ENCODE measurements at regions not wholly inside any gene's neighbourhood (a gene's known extent, or its start where the extent isn't known, plus 50 kb on each side); places are given as distances from the start of the nearest gene placed in this dataset.
"Not testable (repeated sequence)": the region's sequence is repeated elsewhere in the genome, so short reads cannot be mapped to it uniquely, and the experiment has no call there.

GRCh38 chr6:84871925-84872324 is 107.5 kb upstream of the TBX18 start:
- Mint-ChIP-seq H3K36me3 (ENCODE audit: insufficient read depth) (no peaks in the 10 kb centered on the region), H3K9me3 (peaks cover 16% of the 10 kb centered on the region), H3K27ac (ENCODE audit: low read depth) (no peak overlapping the region), H3K27me3 (no peaks in the 10 kb centered on the region), H3K4me3 (no peak overlapping the region), H3K4me1 (no peaks in the 10 kb centered on the region)
- ATAC-seq (replicated peaks; ENCODE audit: extremely low read depth, poor library complexity, severe bottlenecking) (no peak), DNase-seq (ENCODE audit: low spot score in 2 of 2) (no peak)

- ATAC-seq (replicated peaks; ENCODE audit: extremely low read depth, poor library complexity, severe bottlenecking), result no peak
- Mint-ChIP-seq H3K36me3 (ENCODE audit: insufficient read depth) (no peaks in the 10 kb centered on the region), H3K27me3 (no peaks in the 10 kb centered on the region), H3K4me3 (no peak overlapping the region), H3K4me1 (no peaks in the 10 kb centered on the region), H3K27ac (ENCODE audit: low read depth) (no peak overlapping the region), H3K9me3 (peaks cover 10% of the 10 kb centered on the region)
- DNase-seq (ENCODE audit: low spot score in 2 of 2), result no peak
Measured at GRCh38 chr6:84870672-84871071, 106.3 kb upstream of the TBX18 start.

- no peaks in the 10 kb centered on the region for H3K27me3 Mint-ChIP-seq
- H3K9me3 Mint-ChIP-seq, result peaks cover 10% of the 10 kb centered on the region
- no peak overlapping the region for H3K27ac Mint-ChIP-seq (ENCODE audit: low read depth)
- no peaks in the 10 kb centered on the region for H3K4me1 Mint-ChIP-seq
- ATAC-seq (replicated peaks; ENCODE audit: extremely low read depth, poor library complexity, severe bottlenecking) (no peak), DNase-seq (ENCODE audit: low spot score in 2 of 2) (no peak)
- H3K36me3 Mint-ChIP-seq (ENCODE audit: insufficient read depth), result no peaks in the 10 kb centered on the region
- no peak overlapping the region for H3K4me3 Mint-ChIP-seq
Measured at GRCh38 chr6:84868149-84868548, 103.8 kb upstream of the TBX18 start.

DNA sequence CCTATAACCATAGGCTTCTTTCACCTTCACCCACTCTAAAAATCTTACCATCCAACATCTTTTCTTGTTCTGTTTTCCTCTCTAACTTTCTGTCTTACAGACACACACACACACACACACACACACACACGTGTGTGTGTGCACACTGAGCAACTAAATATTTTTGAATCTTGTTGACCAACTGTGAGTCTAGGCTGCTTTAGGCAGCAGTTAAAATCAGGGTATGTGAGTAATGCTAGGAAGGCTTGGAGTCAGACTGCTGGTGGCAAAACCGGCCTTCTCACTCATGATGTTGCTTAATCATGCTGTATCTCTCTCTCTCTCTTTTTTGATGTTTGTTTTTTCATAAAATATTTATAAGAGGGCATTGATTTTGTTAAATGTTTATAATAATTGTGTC is 103.1 kb upstream of the TBX18 start:
- Mint-ChIP-seq H3K27me3 (no peaks in the 10 kb centered on the region), H3K4me3 (no peak overlapping the region), H3K9me3 (peaks cover 10% of the 10 kb centered on the region), H3K27ac (ENCODE audit: low read depth) (no peak overlapping the region), H3K36me3 (ENCODE audit: insufficient read depth) (no peaks in the 10 kb centered on the region), H3K4me1 (no peaks in the 10 kb centered on the region)
- ATAC-seq (replicated peaks; ENCODE audit: extremely low read depth, poor library complexity, severe bottlenecking), result no peak
- no peak for DNase-seq (ENCODE audit: low spot score in 2 of 2)

DNA sequence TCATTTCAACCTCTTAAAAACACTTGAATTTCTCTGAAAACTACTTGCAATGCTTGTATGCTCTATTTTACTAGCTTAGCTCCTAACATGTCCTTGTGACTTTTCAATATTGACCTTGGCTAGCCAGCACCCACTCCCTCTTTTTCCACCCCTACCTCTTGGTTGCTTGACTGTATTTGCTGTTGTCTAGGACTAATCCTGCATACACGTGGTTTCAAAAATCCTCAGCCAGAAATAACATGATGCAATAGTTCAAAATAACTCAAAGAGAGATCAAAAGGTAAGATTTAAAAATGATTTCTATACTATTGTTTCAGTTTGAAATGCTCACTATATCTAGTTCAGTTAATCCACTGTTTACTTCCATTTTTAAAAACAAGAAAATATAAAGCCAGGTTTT is 102.3 kb upstream of the TBX18 start:
- H3K27ac Mint-ChIP-seq (ENCODE audit: low read depth), result no peak overlapping the region
- H3K9me3 Mint-ChIP-seq, result peaks cover 6% of the 10 kb centered on the region
- no peaks in the 10 kb centered on the region for H3K27me3 Mint-ChIP-seq
- DNase-seq (ENCODE audit: low spot score in 2 of 2), result no peak
- ATAC-seq (replicated peaks; ENCODE audit: extremely low read depth, poor library complexity, severe bottlenecking), result no peak
- no peaks in the 10 kb centered on the region for H3K36me3 Mint-ChIP-seq (ENCODE audit: insufficient read depth)
- H3K4me3 Mint-ChIP-seq, result no peak overlapping the region
- H3K4me1 Mint-ChIP-seq, result no peaks in the 10 kb centered on the region

DNA sequence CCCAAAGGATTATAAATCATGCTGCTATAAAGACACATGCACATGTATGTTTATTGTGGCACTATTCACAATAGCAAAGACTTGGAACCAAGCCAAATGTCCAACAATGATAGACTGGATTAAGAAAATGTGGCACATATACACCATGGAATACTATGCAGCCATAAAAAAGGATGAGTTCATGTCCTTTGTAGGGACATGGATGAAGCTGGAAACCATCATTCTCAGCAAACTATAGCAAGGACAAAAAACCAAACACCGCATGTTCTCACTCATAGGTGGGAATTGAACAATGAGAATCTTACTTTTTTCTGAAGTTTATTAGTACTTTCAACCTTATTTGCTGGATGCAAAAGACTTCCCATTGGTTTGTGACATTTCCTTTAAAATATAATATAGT is 101.0 kb upstream of the TBX18 start:
- not testable (repeated sequence) for H3K9me3 Mint-ChIP-seq; H3K36me3 Mint-ChIP-seq (ENCODE audit: insufficient read depth); ATAC-seq (replicated peaks; ENCODE audit: extremely low read depth, poor library complexity, severe bottlenecking); DNase-seq (ENCODE audit: low spot score in 2 of 2); H3K4me3 Mint-ChIP-seq; H3K4me1 Mint-ChIP-seq; H3K27ac Mint-ChIP-seq (ENCODE audit: low read depth); H3K27me3 Mint-ChIP-seq

DNA sequence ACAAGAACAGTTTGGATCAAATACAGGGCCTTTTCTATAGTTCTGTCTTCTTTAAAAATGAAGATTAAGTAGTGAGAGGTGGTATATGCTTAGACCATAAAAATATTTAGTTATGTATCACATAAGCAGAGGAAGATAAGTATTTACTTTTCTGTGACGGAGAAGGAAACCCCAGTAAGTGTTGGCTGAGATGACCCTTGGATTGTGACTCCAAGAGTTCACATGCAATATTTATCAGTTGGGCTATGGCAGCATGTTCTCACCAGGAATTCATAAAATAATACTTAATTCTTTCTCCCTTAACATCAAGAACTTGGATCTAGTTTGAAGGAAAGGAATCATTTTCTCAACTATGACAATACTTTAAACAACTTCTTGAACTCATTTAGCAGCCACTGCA is 98.4 kb upstream of the TBX18 start:
- Mint-ChIP-seq H3K36me3 (ENCODE audit: insufficient read depth) (peaks cover under 1% of the 10 kb centered on the region), H3K27ac (ENCODE audit: low read depth) (no peak overlapping the region), H3K27me3 (no peaks in the 10 kb centered on the region), H3K4me1 (no peaks in the 10 kb centered on the region), H3K4me3 (no peak overlapping the region), H3K9me3 (no peaks in the 10 kb centered on the region)
- ATAC-seq (replicated peaks; ENCODE audit: extremely low read depth, poor library complexity, severe bottlenecking) (no peak), DNase-seq (ENCODE audit: low spot score in 2 of 2) (no peak)

DNA sequence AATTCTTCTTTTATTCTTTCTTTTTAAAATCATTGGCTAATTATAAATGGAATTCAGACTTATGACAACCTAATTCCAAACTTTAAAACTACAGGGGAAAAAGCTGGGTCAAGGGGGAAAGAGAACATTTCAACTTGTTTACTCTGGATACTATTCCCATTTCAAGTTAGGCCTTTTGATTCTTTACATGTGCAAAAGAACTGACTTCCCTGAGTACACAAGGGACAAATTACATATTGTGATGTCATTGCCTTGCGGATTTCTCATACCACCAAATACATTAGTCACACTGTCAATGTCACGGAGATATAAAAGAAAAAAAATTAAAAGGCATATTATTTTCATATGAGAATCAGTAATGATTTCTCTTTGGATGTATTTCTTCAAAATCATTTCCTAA is 96.5 kb upstream of the TBX18 start:
- H3K27ac Mint-ChIP-seq (ENCODE audit: low read depth), result no peak overlapping the region
- DNase-seq (ENCODE audit: low spot score in 2 of 2) (no peak), ATAC-seq (replicated peaks; ENCODE audit: extremely low read depth, poor library complexity, severe bottlenecking) (no peak)
- no peak overlapping the region for H3K4me3 Mint-ChIP-seq
- no peaks in the 10 kb centered on the region for H3K9me3 Mint-ChIP-seq
- H3K27me3 Mint-ChIP-seq, result no peaks in the 10 kb centered on the region
- peaks cover 2% of the 10 kb centered on the region for H3K36me3 Mint-ChIP-seq (ENCODE audit: insufficient read depth)
- H3K4me1 Mint-ChIP-seq, result no peaks in the 10 kb centered on the region

- no peaks in the 10 kb centered on the region for H3K9me3 Mint-ChIP-seq
- H3K27me3 Mint-ChIP-seq, result no peaks in the 10 kb centered on the region
Measured at GRCh38 chr6:84860509-84860908, 96.1 kb upstream of the TBX18 start.

GRCh38 chr6:84854811-84855400 is 90.5 kb upstream of the TBX18 start:
- no peak for ATAC-seq (replicated peaks; ENCODE audit: extremely low read depth, poor library complexity, severe bottlenecking)
- H3K4me1 Mint-ChIP-seq, result no peaks in the 10 kb centered on the region
- DNase-seq (ENCODE audit: low spot score in 2 of 2), result no peak
- no peak overlapping the region for H3K27ac Mint-ChIP-seq (ENCODE audit: low read depth)
- peaks cover 2% of the 10 kb centered on the region for H3K36me3 Mint-ChIP-seq (ENCODE audit: insufficient read depth)
- no peak overlapping the region for H3K4me3 Mint-ChIP-seq
- H3K9me3 Mint-ChIP-seq, result no peaks in the 10 kb centered on the region
- no peaks in the 10 kb centered on the region for H3K27me3 Mint-ChIP-seq

More at GRCh38 chr6:84860509-84860908, 96.1 kb upstream of the TBX18 start:
- ATAC-seq (replicated peaks; ENCODE audit: extremely low read depth, poor library complexity, severe bottlenecking) (no peak), DNase-seq (ENCODE audit: low spot score in 2 of 2) (no peak)
- H3K27ac Mint-ChIP-seq (ENCODE audit: low read depth), result no peak overlapping the region
- H3K4me3 Mint-ChIP-seq, result no peak overlapping the region
- H3K4me1 Mint-ChIP-seq, result no peaks in the 10 kb centered on the region
- H3K36me3 Mint-ChIP-seq (ENCODE audit: insufficient read depth), result peaks cover 2% of the 10 kb centered on the region

DNA sequence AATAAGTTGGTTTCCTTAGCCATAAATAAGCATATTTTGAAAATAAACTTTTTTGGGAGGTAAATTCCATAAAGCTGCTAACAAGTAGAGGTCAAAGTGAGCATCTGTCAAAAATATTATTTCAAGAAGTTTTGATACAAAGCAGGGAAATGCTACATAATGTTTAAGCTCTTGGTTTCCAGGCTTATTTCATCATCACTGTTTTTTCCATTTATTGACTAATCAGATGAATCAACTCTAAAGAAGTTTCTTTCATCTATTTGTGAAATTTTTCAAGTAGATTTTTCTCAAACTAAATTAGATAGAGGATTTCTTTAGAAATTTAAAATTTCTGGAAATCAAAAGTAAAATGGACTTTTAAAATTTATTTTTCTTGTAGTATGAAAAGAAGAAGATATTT is 89.5 kb upstream of the TBX18 start:
- ATAC-seq (replicated peaks; ENCODE audit: extremely low read depth, poor library complexity, severe bottlenecking) (no peak), DNase-seq (ENCODE audit: low spot score in 2 of 2) (no peak)
- Mint-ChIP-seq H3K9me3 (no peaks in the 10 kb centered on the region), H3K4me3 (no peak overlapping the region), H3K36me3 (ENCODE audit: insufficient read depth) (peaks cover 2% of the 10 kb centered on the region), H3K4me1 (no peaks in the 10 kb centered on the region), H3K27me3 (no peaks in the 10 kb centered on the region), H3K27ac (ENCODE audit: low read depth) (no peak overlapping the region)

- Mint-ChIP-seq H3K4me3 (no peak overlapping the region), H3K4me1 (no peaks in the 10 kb centered on the region), H3K9me3 (peaks cover 17% of the 10 kb centered on the region), H3K27me3 (no peaks in the 10 kb centered on the region), H3K36me3 (ENCODE audit: insufficient read depth) (no peaks in the 10 kb centered on the region), H3K27ac (ENCODE audit: low read depth) (no peak overlapping the region)
- DNase-seq (ENCODE audit: low spot score in 2 of 2) (no peak), ATAC-seq (replicated peaks; ENCODE audit: extremely low read depth, poor library complexity, severe bottlenecking) (no peak)
Measured at GRCh38 chr6:84848960-84849359, 84.6 kb upstream of the TBX18 start.

DNA sequence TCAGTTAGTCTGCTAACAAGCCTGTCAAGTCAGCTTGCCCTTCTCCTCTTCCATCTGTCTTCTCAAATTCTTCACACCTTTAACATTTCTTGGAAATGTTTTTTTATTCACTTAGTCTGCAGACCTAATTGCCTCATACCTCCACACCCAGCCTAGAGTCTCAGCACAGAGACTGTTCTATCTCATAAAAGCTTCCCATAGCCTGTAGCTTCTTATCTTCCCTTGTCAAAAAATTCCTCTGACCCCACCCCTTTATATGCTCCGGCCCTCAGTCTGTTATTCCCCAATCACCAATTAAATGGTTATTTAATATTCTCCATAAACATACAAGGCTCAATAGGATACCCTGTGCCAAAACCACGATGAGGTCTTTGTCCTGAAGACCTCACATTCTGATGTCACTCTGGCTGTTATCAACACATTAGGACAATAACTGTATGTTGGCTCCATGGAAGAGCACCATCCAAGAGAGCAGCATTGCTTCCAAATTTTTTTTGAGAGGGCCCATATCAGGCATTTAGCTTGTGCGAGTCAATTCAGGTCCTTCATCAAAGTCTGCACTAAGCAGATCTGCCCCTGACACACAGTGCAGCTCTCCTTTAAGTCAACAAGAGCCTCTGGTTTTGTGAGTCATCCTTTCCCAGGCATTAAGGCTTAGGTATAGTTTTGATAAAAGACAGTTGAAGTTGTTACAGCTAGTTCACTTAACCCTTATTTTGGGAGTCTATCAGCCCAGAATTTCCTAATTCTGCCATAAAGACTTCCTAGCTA is 83.2 kb upstream of the TBX18 start:
- no peak for DNase-seq (ENCODE audit: low spot score in 2 of 2)
- no peak for ATAC-seq (replicated peaks; ENCODE audit: extremely low read depth, poor library complexity, severe bottlenecking)
- H3K4me1 Mint-ChIP-seq, result no peaks in the 10 kb centered on the region
- H3K27me3 Mint-ChIP-seq, result no peaks in the 10 kb centered on the region
- no peaks in the 10 kb centered on the region for H3K36me3 Mint-ChIP-seq (ENCODE audit: insufficient read depth)
- no peak overlapping the region for H3K4me3 Mint-ChIP-seq
- peaks cover 17% of the 10 kb centered on the region for H3K9me3 Mint-ChIP-seq
- H3K27ac Mint-ChIP-seq (ENCODE audit: low read depth), result no peak overlapping the region
